Forelimb muscle (tissue), 1 donor: ENCODE measurements at regions not wholly inside any gene's neighbourhood (a gene's known extent, or its start where the extent isn't known, plus 50 kb on each side); places are given as distances from the start of the nearest gene placed in this dataset.

Experiments
- DNase-seq: peaks from one replicate; pipeline ENCODE4 v3.0.0-alpha.2; 2013; ENCODE audit warnings: low read depth

DNA sequence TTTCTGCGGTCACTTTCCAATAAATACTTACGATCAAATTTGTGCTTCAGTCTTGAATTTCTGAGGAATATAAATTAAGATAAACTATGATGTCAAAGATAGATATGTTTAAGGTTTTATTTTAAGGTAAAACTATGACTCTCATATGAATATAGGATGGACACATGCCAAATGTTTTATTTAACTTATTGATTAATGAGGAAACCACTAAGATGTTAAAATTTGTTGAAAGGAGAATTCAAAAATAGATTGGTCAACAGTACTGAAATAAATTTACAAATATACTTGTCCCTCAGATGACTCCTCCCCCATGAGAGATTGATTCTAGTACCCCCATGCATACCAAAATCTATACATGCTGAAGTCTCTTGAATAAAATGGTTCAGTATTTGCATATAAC lies 319.7 kb upstream of the KCNH8 start:
- no peak for DNase-seq

- DNase-seq: no peak
Observed at GRCh38 chr3:18827664-18828063, 320.6 kb upstream of the KCNH8 start.

GRCh38 chr3:18825665-18826064 lies 322.6 kb upstream of the KCNH8 start:
- DNase-seq: no peak

- DNase-seq: no peak
Observed at GRCh38 chr3:18813300-18813699, 335.0 kb upstream of the KCNH8 start.

- no peak for DNase-seq
Observed at GRCh38 chr3:18812316-18812715, 336.0 kb upstream of the KCNH8 start.

- DNase-seq: no peak
Observed at GRCh38 chr3:18810306-18810661, 338.0 kb upstream of the KCNH8 start.

- DNase-seq: no peak
Observed at GRCh38 chr3:18809640-18810305, 338.5 kb upstream of the KCNH8 start.

GRCh38 chr3:18808429-18808828 lies 339.9 kb upstream of the KCNH8 start:
- DNase-seq: no peak

GRCh38 chr3:18807593-18807992 lies 340.7 kb upstream of the KCNH8 start:
- no peak for DNase-seq

GRCh38 chr3:18806633-18807032 lies 341.7 kb upstream of the KCNH8 start:
- DNase-seq: no peak

- DNase-seq: no peak
Observed at GRCh38 chr3:18797378-18797777, 350.9 kb upstream of the KCNH8 start.

GRCh38 chr3:18795078-18795477 lies 353.2 kb upstream of the KCNH8 start:
- no peak for DNase-seq

- no peak for DNase-seq
Observed at GRCh38 chr3:18791752-18792151, 356.6 kb upstream of the KCNH8 start.

- no peak for DNase-seq
Observed at GRCh38 chr3:18791182-18791581, 357.1 kb upstream of the KCNH8 start.

- no peak for DNase-seq
Observed at GRCh38 chr3:18790384-18790783, 357.9 kb upstream of the KCNH8 start.

DNA sequence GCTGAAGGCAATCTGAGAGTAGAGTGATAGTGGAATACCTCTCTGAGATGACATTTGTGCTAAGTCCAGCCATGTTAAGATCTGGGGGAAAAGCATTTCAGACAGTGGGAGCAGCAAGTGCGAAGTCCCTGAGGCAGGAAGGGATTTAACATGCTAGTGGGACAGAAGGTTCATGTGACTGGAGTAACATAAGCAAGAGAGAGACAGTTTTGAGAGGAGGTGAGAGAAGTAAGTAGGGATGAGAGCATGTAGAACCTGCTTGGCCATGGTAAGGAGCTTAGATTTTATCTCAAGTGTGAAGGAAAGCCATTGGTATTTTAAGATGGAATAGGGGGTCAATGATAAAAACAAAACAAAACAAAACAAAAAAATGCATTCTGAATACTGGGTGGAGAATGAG lies 358.6 kb upstream of the KCNH8 start:
- DNase-seq: no peak

- no peak for DNase-seq
Observed at GRCh38 chr3:18787441-18787840, 360.9 kb upstream of the KCNH8 start.

- no peak for DNase-seq
Observed at GRCh38 chr3:18786650-18787323, 361.5 kb upstream of the KCNH8 start.

- DNase-seq: no peak
Observed at GRCh38 chr3:18782191-18782590, 357.1 kb upstream of the SATB1 start.

DNA sequence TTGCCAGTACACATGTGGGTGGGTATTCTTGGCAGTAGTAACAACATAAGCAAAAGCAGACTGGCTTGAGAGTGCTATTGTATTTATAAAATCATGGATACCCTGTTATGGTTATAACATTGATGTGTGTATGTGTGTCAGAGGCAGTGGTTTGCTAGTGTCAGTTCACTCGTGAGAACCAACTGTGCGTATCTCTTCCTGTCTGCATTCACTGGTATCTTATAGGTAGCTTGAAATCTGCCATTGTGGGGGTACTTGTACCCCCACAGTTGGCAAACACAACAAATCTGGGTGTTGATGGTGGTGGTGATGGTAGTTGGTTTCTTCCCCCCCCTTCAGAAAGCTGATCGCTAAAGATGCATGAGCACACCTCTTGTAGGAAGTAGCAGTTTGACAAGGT lies 355.8 kb upstream of the SATB1 start:
- DNase-seq: no peak

DNA sequence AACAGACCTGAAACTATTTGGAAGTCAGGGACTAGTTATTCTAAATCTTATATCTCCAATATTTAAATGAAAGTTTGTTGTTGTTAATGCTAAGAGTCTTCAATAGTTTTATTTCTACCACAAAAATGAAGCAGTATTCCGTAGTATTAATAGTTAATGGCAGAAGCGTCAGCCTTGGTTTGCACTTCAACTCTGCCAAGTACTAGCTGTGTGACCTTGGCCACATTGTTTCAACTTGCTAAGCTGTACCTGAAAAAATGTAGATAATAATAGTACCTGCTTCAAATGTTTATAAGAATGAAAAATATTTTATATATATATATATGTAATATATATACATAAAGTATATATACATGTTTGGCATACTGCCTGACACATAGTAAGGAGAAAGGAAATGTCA lies 354.6 kb upstream of the SATB1 start:
- DNase-seq: no peak

DNA sequence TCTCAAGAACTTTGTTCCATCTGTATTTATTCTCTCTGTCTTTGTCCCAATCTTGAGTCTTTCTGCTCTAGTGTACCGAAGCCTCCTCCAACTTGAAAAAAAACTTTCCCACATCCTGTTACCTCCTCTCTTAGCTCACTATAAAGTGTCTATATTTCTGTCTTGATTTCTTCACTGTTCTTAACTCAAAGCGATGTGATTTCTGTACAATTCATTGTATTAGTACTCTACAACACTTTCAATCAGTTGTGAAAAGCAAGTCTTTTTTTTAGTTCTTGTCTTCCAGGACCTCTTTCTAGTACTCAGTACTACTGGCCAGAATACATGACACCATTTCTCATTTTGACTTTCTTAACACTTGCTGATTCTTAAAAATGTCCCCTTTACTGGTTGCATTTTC lies 353.5 kb upstream of the SATB1 start:
- DNase-seq: no peak

DNA sequence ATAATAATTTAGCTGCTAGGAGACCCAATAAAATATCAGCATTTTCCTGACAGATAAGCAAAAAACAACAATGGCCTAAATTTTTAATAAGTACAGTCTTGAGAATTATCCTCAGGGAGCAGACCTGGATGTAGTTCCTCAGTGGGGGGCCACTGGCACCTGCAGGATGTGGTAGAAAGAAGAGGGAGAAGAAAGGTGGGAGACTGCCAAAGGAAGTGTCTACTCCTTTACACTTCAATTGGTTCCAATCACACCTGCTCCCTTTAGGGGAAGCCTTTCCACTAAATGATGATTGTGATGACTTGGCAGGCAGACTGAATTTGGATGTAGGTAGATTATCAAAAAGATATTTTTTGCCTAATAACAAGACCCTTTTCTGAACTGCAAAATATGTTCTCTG lies 353.0 kb upstream of the SATB1 start:
- no peak for DNase-seq

GRCh38 chr3:18775501-18775900 lies 350.4 kb upstream of the SATB1 start:
- DNase-seq: no peak
